Mucosa of descending colon (tissue), 3 donors: ENCODE measurements at regions not wholly inside any gene's neighbourhood (a gene's known extent, or its start where the extent isn't known, plus 50 kb on each side); places are given as distances from the start of the nearest gene placed in this dataset.

Experiments
- ATAC-seq: fragments of 200-7000 bp; cut with Tn5 transposase; one replicate; pipeline ENCODE4 v1.9.1; 2020; ENCODE audit warnings: mild to moderate bottlenecking, moderate library complexity
- DNase-seq, 3 donors: peaks; one replicate each; pipeline ENCODE4 v3.0.0-alpha.2; 2020
- H3K36me3 ChIP-seq: fragments of 200-600 bp; one replicate; pipeline ENCODE4 v1.8.0; 2021; ENCODE audit warnings: low read depth, mild to moderate bottlenecking
- H3K4me1 ChIP-seq: fragments of 200-600 bp; one replicate; pipeline ENCODE4 v1.8.0; 2021; ENCODE audit warnings: low read depth, mild to moderate bottlenecking
- H3K4me3 ChIP-seq: fragments of 200-600 bp; one replicate; pipeline ENCODE4 v1.8.0; 2021; ENCODE audit warnings: mild to moderate bottlenecking
- H3K9me3 ChIP-seq: fragments of 200-600 bp; one replicate; pipeline ENCODE4 v1.8.0; 2021; ENCODE audit warnings: mild to moderate bottlenecking
- CTCF ChIP-seq: fragments of 200-600 bp; IDR thresholded peaks from one replicate; pipeline ENCODE4 v1.8.0; 2022; ENCODE audit warnings: antibody characterized with exemption, mild to moderate bottlenecking
- intact Hi-C, 2 donors: fragments of 100-400 bp; cut with DNase I in 1 of 2; cut with micrococcal nuclease in 1 of 2; formaldehyde crosslinking; loops; one replicate each; pipeline versions ENCODE4 v1.11.0 to v1.11.1; 2022; cut with DNase I, micrococcal nuclease
- donor health status: DM: no; HTN: no; CAD: no; lungs with moderate emphysema.
- donor health status: DM: no; HTN: no; CAD: no.
- donor health status: DM: no; HTN: yes; CAD: no.

- intact Hi-C loops, result no loop called here
- no peak overlapping the region for H3K4me3 ChIP-seq
- ATAC-seq (peak; percentile 15), DNase-seq (peak; percentile 54 to 61 (median 55))
- no peaks in the 10 kb centered on the region for H3K4me1 ChIP-seq
- no peak for TF ChIP-seq CTCF
- H3K9me3 ChIP-seq, result no peaks in the 10 kb centered on the region
- no peaks in the 10 kb centered on the region for H3K36me3 ChIP-seq
Measured at GRCh38 chr10:44233561-44234482, 151.1 kb downstream of the CXCL12 start.

DNA sequence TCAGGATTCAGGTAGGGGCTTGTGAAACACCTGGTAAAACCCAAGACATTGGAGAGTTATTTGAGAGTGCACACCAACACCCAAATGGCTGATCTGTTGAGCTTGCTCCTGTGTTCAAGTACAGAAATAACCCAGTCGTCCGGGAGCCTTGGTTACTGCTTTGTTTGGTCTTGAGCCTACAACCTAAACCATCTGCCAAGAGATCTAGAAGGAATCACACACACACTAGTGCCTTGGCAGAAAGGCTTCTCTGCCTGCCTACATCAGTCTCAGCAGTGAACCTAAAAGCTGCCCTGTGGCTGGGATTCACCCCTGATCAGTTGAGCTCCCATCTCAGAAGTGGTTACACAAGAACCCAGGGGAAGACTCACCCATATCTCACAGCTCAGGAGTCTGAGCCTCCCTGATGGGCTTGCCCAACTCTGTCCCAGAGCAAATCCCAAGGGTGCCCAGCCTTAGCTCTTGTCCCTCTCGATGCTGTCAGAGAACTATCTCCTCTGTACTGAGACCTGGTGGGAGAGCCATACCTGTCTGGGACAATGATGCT is 167.6 kb downstream of the CXCL12 start:
- Histone ChIP-seq H3K36me3 (no peaks in the 10 kb centered on the region), H3K9me3 (no peaks in the 10 kb centered on the region), H3K4me1 (no peaks in the 10 kb centered on the region), H3K4me3 (no peak overlapping the region)
- no peak for TF ChIP-seq CTCF
- intact Hi-C loops, result no loop called here
- no peak for ATAC-seq
- no peak for DNase-seq

DNA sequence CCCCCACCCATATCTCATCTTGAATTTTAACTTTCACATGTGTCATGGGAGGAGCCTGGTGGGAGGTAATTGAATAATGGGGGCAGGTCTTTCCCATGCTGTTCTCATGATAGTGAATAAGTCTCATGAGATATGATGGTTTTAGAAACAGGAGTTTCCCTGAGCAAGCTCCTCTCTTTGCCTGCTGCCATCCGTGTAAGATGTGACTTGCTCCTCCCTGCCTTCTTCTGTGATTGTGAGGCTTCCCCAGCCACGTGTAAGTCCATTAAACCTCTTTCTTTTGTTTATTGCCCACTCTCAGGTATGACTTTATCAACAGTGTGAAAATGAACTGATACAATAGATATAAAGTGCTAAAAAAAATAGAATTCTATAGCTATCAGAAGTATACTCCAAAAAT is 168.8 kb downstream of the CXCL12 start:
- Histone ChIP-seq H3K36me3 (no peaks in the 10 kb centered on the region), H3K9me3 (no peaks in the 10 kb centered on the region), H3K4me3 (no peak overlapping the region), H3K4me1 (no peaks in the 10 kb centered on the region)
- intact Hi-C loops, result no loop called here
- no peak for DNase-seq
- TF ChIP-seq CTCF, result no peak
- ATAC-seq, result no peak

GRCh38 chr10:44209811-44210210 is 175.1 kb downstream of the CXCL12 start:
- ATAC-seq, result no peak
- TF ChIP-seq CTCF, result no peak
- no peak for DNase-seq
- Histone ChIP-seq H3K4me1 (no peaks in the 10 kb centered on the region), H3K9me3 (no peaks in the 10 kb centered on the region), H3K36me3 (no peaks in the 10 kb centered on the region), H3K4me3 (no peak overlapping the region)
- intact Hi-C loops, result no loop called here

GRCh38 chr10:44207160-44207559 is 177.7 kb downstream of the CXCL12 start:
- Histone ChIP-seq H3K4me1 (no peaks in the 10 kb centered on the region), H3K4me3 (no peak overlapping the region), H3K36me3 (no peaks in the 10 kb centered on the region), H3K9me3 (no peaks in the 10 kb centered on the region)
- intact Hi-C loops, result no loop called here
- no peak for ATAC-seq
- no peak for DNase-seq
- no peak for TF ChIP-seq CTCF
